Esophagus squamous epithelium (tissue), 5 donors: ENCODE measurements at regions not wholly inside any gene's neighbourhood (a gene's known extent, or its start where the extent isn't known, plus 50 kb on each side); places are given as distances from the start of the nearest gene placed in this dataset.
A peak's percentile ranks its signal among the peaks of the same experiment; 100 is the strongest.

ENCODE experiments used
- DNase-seq: peaks from one replicate; lab custom pipeline; 2025; lab: John Stamatoyannopoulos, UW
- H3K27ac ChIP-seq, 4 donors: fragments of 200-600 bp; sonication (generic); one replicate each; pipeline ENCODE4 v1.5.1; 2016 to 2019; ENCODE audit warnings: mild to moderate bottlenecking in 1 of 4
- H3K27me3 ChIP-seq, 4 donors: fragments of 200-600 bp; sonication (generic); 1 replicate in 3 of 4; 2 replicates in 1 of 4; pipeline versions ENCODE4 v1.5.1 to v1.6.0; 2017 to 2021; ENCODE audit warnings: antibody characterized with exemption in 1 of 4
- H3K36me3 ChIP-seq, 3 donors: fragments of 200-600 bp; sonication (generic); one replicate each; pipeline ENCODE4 v1.5.1; 2016 to 2019
- H3K4me1 ChIP-seq, 3 donors: fragments of 200-600 bp; sonication (generic); one replicate each; pipeline ENCODE4 v1.5.1; 2017 to 2019
- H3K4me3 ChIP-seq, 4 donors: fragments of 200-600 bp; sonication (generic); 1 replicate in 3 of 4; 2 replicates in 1 of 4; pipeline ENCODE4 v1.5.1; 2016 to 2019; ENCODE audit warnings: mild to moderate bottlenecking in 2 of 4, moderate library complexity in 1 of 4
- H3K9me3 ChIP-seq, 3 donors: fragments of 200-600 bp; sonication (generic); one replicate each; pipeline ENCODE4 v1.5.1; 2016 to 2019
- CTCF ChIP-seq, 6 experiments: fragments of 450-650 bp in 4 of 6; fragments of 200-600 bp in 2 of 6; sonication (generic) in 2 of 6; IDR thresholded peaks; one replicate each; pipeline ENCODE4 v1.5.1; 2016 to 2019; ENCODE audit warnings: antibody characterized with exemption in 6 of 6, mild to moderate bottlenecking in 4 of 6, moderate library complexity in 4 of 6
- POLR2A ChIP-seq, 4 donors: fragments of 450-650 bp; IDR thresholded peaks; one replicate each; pipeline ENCODE4 v1.6.1; 2017; ENCODE audit warnings: antibody characterized with exemption in 4 of 4, mild to moderate bottlenecking in 4 of 4, moderate library complexity in 3 of 4
- WGBS, 2 donors: methylation state at CpG; one replicate each; pipeline ENCODE4 v1.1.5; 2018; 5-methylcytosine and 5-hydroxymethylcytosine counted together
- intact Hi-C: fragments of 100-400 bp; cut with DNase I; formaldehyde crosslinking; loops from one replicate; pipeline ENCODE4 v1.15.0; 2022
- donor health status: DM: yes; HTN: yes; CAD: no.

GRCh38 chr10:27607591-27607990 lies 103.5 kb downstream of the RAB18 start:
- Histone ChIP-seq H3K4me1 (peaks cover 0 to 24% (median 0%) of the 10 kb centered on the region in 3 donors), H3K27me3 (no peaks in the 10 kb centered on the region), H3K27ac (peak overlapping the region in 3 of 4 donors; percentile 36 to 72 (median 58)), H3K4me3 (no peak overlapping the region), H3K36me3 (no peaks in the 10 kb centered on the region), H3K9me3 (no peaks in the 10 kb centered on the region)
- TF ChIP-seq POLR2A (IDR thresholded peaks at IDR 0.05): no peak
- no peak for TF ChIP-seq CTCF (IDR thresholded peaks at IDR 0.05)
- intact Hi-C loops: no loop called here
- 15 to 20% methylated on average over 4 to 6 of the region's 6 CpGs for WGBS, 2 donors
- DNase-seq: no peak

- 43 to 56% methylated on average over 3 of the region's 3 CpGs for WGBS, 2 donors
- H3K4me1 ChIP-seq: peaks cover 0 to 20% (median 0%) of the 10 kb centered on the region in 3 donors
- no peaks in the 10 kb centered on the region for H3K27me3 ChIP-seq
- no peak overlapping the region for H3K4me3 ChIP-seq
- H3K36me3 ChIP-seq: no peaks in the 10 kb centered on the region
- intact Hi-C loops: no loop called here
- H3K27ac ChIP-seq: no peak overlapping the region
- TF ChIP-seq CTCF (IDR thresholded peaks at IDR 0.05): no peak
- TF ChIP-seq POLR2A (IDR thresholded peaks at IDR 0.05): no peak
- no peaks in the 10 kb centered on the region for H3K9me3 ChIP-seq
- DNase-seq: no peak
These were observed 107.1 kb downstream of the RAB18 start for GRCh38 chr10:27611236-27611635.

GRCh38 chr10:27611744-27612550 lies 107.8 kb downstream of the RAB18 start:
- TF ChIP-seq POLR2A (IDR thresholded peaks at IDR 0.05): no peak
- no peak for TF ChIP-seq CTCF (IDR thresholded peaks at IDR 0.05)
- 46% methylated on average over 5 of the region's 5 CpGs for WGBS, 2 donors
- DNase-seq: no peak
- Histone ChIP-seq H3K9me3 (no peaks in the 10 kb centered on the region), H3K27ac (peak overlapping the region in 1 of 4 donors; percentile 17), H3K36me3 (no peaks in the 10 kb centered on the region), H3K4me3 (no peak overlapping the region), H3K27me3 (no peaks in the 10 kb centered on the region), H3K4me1 (peaks cover 0 to 19% (median 0%) of the 10 kb centered on the region in 3 donors)
- intact Hi-C loops: no loop called here

- H3K36me3 ChIP-seq: no peaks in the 10 kb centered on the region
- H3K4me3 ChIP-seq: no peak overlapping the region
- no peak for TF ChIP-seq CTCF (IDR thresholded peaks at IDR 0.05)
- no peak for TF ChIP-seq POLR2A (IDR thresholded peaks at IDR 0.05)
- H3K9me3 ChIP-seq: no peaks in the 10 kb centered on the region
- intact Hi-C loops: no loop called here
- no peak overlapping the region for H3K27ac ChIP-seq
- no peak for DNase-seq
- no peaks in the 10 kb centered on the region for H3K27me3 ChIP-seq
- WGBS, 2 donors: 77 to 79% methylated on average over 6 of the region's 6 CpGs
- H3K4me1 ChIP-seq: peaks cover 0 to 13% (median 0%) of the 10 kb centered on the region in 3 donors
These were observed 108.5 kb downstream of the RAB18 start for GRCh38 chr10:27612551-27613035.

GRCh38 chr10:27614776-27615175 lies 110.7 kb downstream of the RAB18 start:
- intact Hi-C loops: no loop called here
- Histone ChIP-seq H3K4me1 (peaks cover 0 to 3% (median 0%) of the 10 kb centered on the region in 3 donors), H3K4me3 (no peak overlapping the region), H3K36me3 (no peaks in the 10 kb centered on the region), H3K9me3 (no peaks in the 10 kb centered on the region), H3K27me3 (no peaks in the 10 kb centered on the region), H3K27ac (no peak overlapping the region)
- no peak for TF ChIP-seq POLR2A (IDR thresholded peaks at IDR 0.05)
- TF ChIP-seq CTCF (IDR thresholded peaks at IDR 0.05): no peak
- no peak for DNase-seq
- WGBS, 2 donors: 60 to 74% methylated on average over 6 of the region's 6 CpGs
